ENCODE measurements at regions not wholly inside any gene's neighbourhood (a gene's known extent, or its start where the extent isn't known, plus 50 kb on each side); places are given as distances from the start of the nearest gene placed in this dataset.

DNA sequence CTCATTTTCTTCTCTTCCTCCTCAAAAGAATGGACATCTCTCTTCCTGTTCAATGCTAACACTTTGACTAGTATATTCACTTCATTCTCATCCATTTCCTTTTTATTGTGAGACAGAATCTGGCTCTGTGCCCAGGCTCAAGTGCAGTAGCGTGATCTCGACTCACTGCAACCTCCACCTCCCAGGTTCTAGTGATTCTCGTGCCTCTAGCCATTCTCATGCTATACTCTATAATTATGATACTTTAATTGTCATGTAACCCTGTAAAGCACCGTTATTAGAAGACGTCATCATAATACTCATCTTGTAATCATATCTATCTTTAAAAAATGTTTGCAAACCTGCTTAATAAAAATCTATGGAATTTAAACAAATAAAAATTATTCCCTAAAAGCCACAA, 107.0 kb downstream of the SHOX2 start:
- no peak overlapping the region for H3K27ac ChIP-seq
- H3K36me3 ChIP-seq, result no peaks in the 10 kb centered on the region
- WGBS, 2 donors, result 52 to 79% methylated on average over 5 of the region's 5 CpGs
- intact Hi-C loops (cut with DNase I), result no loop called here
- no peaks in the 10 kb centered on the region for H3K27me3 ChIP-seq
- no peak overlapping the region for H3K4me3 ChIP-seq
- no peak for DNase-seq
- TF ChIP-seq POLR2A (IDR thresholded peaks at IDR 0.05) (no peak), EP300 (IDR thresholded peaks at IDR 0.05) (no peak)
- H3K9me3 ChIP-seq, result peaks cover 0 to 2% (median 0%) of the 10 kb centered on the region in 4 donors
- no peaks in the 10 kb centered on the region for H3K4me1 ChIP-seq

DNA sequence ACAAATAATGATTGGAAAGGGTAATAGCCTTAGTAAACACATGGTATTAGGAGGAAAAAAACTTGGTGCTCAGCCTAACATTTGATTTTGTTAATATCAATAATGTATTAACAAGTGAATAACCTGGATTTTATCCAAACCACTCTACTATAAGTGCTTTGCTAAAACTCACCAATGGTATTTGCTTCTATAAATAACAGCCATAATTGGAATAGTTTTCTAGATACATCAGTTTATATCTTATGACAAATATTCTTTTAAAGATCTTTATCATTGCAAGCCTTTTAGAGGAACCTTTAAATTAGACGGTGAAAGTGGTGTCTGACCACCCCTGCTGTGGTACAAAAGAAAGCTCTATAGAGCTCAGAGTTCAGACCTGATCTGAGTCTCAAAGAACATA, 123.9 kb downstream of the SHOX2 start:
- Histone ChIP-seq H3K27ac (no peak overlapping the region), H3K27me3 (no peaks in the 10 kb centered on the region), H3K9me3 (no peaks in the 10 kb centered on the region), H3K4me1 (no peaks in the 10 kb centered on the region), H3K4me3 (no peak overlapping the region), H3K36me3 (no peaks in the 10 kb centered on the region)
- no peak for TF ChIP-seq EP300 (IDR thresholded peaks at IDR 0.05)
- TF ChIP-seq POLR2AphosphoS5 (IDR thresholded peaks at IDR 0.05), result no peak
- no peak for TF ChIP-seq POLR2A (IDR thresholded peaks at IDR 0.05)
- TF ChIP-seq CTCF (IDR thresholded peaks at IDR 0.05), result no peak
- WGBS, 2 donors, result 65 to 71% methylated on average over 1 of the region's 1 CpG
- intact Hi-C loops (cut with DNase I), result no loop called here
- no peak for DNase-seq

- Histone ChIP-seq H3K9me3 (no peaks in the 10 kb centered on the region), H3K4me1 (no peaks in the 10 kb centered on the region), H3K27me3 (no peaks in the 10 kb centered on the region), H3K4me3 (no peak overlapping the region), H3K27ac (no peak overlapping the region), H3K36me3 (no peaks in the 10 kb centered on the region)
- DNase-seq, result no peak
- WGBS, 2 donors, result 42 to 64% methylated on average over 3 of the region's 3 CpGs
- no peak for TF ChIP-seq EP300 (IDR thresholded peaks at IDR 0.05)
- TF ChIP-seq POLR2A (IDR thresholded peaks at IDR 0.05), result no peak
- intact Hi-C loops (cut with DNase I), result no loop called here
Measured at GRCh38 chr3:157981819-157982218, 124.4 kb downstream of the SHOX2 start.

GRCh38 chr3:157979022-157979421, 127.2 kb downstream of the SHOX2 start:
- intact Hi-C loops (cut with DNase I), result no loop called here

GRCh38 chr3:157961665-157962064, 144.6 kb downstream of the SHOX2 start:
- Histone ChIP-seq H3K4me3 (no peak overlapping the region), H3K4me1 (no peaks in the 10 kb centered on the region), H3K9me3 (no peaks in the 10 kb centered on the region), H3K27ac (no peak overlapping the region), H3K27me3 (no peaks in the 10 kb centered on the region), H3K36me3 (no peaks in the 10 kb centered on the region)
- 55 to 67% methylated on average over 2 of the region's 2 CpGs for WGBS, 2 donors
- TF ChIP-seq POLR2AphosphoS5 (IDR thresholded peaks at IDR 0.05) (no peak), EP300 (IDR thresholded peaks at IDR 0.05) (no peak), CTCF (IDR thresholded peaks at IDR 0.05) (no peak), POLR2A (IDR thresholded peaks at IDR 0.05) (no peak)
- DNase-seq, result no peak
- intact Hi-C loops (cut with DNase I), result no loop called here

More at GRCh38 chr3:157979022-157979421, 127.2 kb downstream of the SHOX2 start:
- Histone ChIP-seq H3K4me3 (no peak overlapping the region), H3K36me3 (no peaks in the 10 kb centered on the region), H3K9me3 (no peaks in the 10 kb centered on the region), H3K27ac (no peak overlapping the region), H3K27me3 (no peaks in the 10 kb centered on the region), H3K4me1 (no peaks in the 10 kb centered on the region)
- no peak for TF ChIP-seq EP300 (IDR thresholded peaks at IDR 0.05)
- WGBS, 2 donors, result 93 to 96% methylated on average over 1 of the region's 1 CpG
- no peak for DNase-seq

DNA sequence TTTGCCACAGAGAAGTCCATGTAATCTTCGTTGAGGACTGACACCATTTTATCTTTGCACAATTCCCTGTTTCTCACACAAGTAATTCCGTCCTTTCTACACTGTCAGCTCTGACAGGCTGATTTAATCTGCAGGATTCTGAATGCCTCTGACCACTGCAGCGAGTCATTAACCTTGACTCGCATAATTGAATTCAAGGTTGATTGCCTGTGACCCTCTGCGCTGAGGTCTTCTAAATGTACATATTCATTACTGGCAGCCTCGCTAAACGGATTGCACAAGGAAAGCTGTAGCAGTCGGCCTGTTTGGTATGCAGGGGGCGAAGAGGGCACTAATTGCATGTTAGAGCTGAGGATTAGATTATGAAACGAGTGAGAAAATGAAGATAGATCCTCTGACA, 147.8 kb downstream of the SHOX2 start:
- 30% methylated on average over 10 of the region's 10 CpGs for WGBS, 2 donors
- intact Hi-C loops (cut with DNase I), result no loop called here
- H3K27ac ChIP-seq, result no peak overlapping the region
- no peak overlapping the region for H3K4me3 ChIP-seq
- H3K36me3 ChIP-seq, result no peaks in the 10 kb centered on the region
- TF ChIP-seq POLR2AphosphoS5 (IDR thresholded peaks at IDR 0.05) (no peak), POLR2A (IDR thresholded peaks at IDR 0.05) (no peak), EP300 (IDR thresholded peaks at IDR 0.05) (no peak)
- DNase-seq, result no peak
- H3K27me3 ChIP-seq, result no peaks in the 10 kb centered on the region
- no peaks in the 10 kb centered on the region for H3K9me3 ChIP-seq
- H3K4me1 ChIP-seq, result no peaks in the 10 kb centered on the region

GRCh38 chr3:157956850-157957249, 149.4 kb downstream of the SHOX2 start:
- intact Hi-C loops (cut with DNase I), result no loop called here
- no peak for TF ChIP-seq POLR2AphosphoS5 (IDR thresholded peaks at IDR 0.05)
- TF ChIP-seq EP300 (IDR thresholded peaks at IDR 0.05), result no peak
- no peak for TF ChIP-seq POLR2A (IDR thresholded peaks at IDR 0.05)
- no peak for TF ChIP-seq CTCF (IDR thresholded peaks at IDR 0.05)
- WGBS, 2 donors, result 81 to 88% methylated on average over 4 of the region's 4 CpGs

More at GRCh38 chr3:157956850-157957249, 149.4 kb downstream of the SHOX2 start:
- Histone ChIP-seq H3K36me3 (no peaks in the 10 kb centered on the region), H3K27me3 (no peaks in the 10 kb centered on the region), H3K27ac (no peak overlapping the region), H3K4me1 (no peaks in the 10 kb centered on the region), H3K4me3 (no peak overlapping the region), H3K9me3 (no peaks in the 10 kb centered on the region)
- DNase-seq, result no peak

Measured in sigmoid colon (tissue), 6 donors.